ENCODE measurements at regions not wholly inside any gene's neighbourhood (a gene's known extent, or its start where the extent isn't known, plus 50 kb on each side); places are given as distances from the start of the nearest gene placed in this dataset.

DNA sequence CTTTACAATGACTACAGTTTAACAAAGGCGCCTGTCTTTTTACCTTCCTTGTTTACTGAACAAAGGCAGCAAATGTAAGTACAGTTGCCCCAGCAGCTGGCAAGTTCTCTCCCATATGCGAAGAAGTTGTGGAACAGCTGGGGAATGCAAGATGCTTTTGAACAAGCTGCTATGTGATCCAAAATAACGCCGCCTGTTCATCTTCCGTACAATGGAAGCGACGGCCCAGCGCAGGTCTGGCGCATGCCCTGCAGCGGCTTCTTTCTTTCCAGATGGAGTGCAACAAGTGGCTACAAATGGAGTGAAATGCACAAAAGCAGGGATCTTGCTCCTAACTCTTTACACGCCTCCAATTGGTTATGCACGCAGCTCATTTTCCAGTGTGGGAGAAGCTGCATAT is 97.0 kb upstream of the SVIL start:
- TF ChIP-seq ZNF274 (IDR thresholded peaks at IDR 0.05; ENCODE audit: low read length): no peak
- TF ChIP-seq ZNF274 (tag by site-specific recombination; IDR thresholded peaks at IDR 0.05; ENCODE audit: borderline replicate concordance): no peak
- TF ChIP-seq, protein P1, sequence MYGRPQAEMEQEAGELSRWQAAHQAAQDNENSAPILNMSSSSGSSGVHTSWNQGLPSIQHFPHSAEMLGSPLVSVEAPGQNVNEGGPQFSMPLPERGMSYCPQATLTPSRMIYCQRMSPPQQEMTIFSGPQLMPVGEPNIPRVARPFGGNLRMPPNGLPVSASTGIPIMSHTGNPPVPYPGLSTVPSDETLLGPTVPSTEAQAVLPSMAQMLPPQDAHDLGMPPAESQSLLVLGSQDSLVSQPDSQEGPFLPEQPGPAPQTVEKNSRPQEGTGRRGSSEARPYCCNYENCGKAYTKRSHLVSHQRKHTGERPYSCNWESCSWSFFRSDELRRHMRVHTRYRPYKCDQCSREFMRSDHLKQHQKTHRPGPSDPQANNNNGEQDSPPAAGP (tag by site-specific recombination; IDR thresholded peaks at IDR 0.05): no peak
- TF ChIP-seq TCF7L2 (IDR thresholded peaks at IDR 0.05; ENCODE audit: borderline replicate concordance, low read depth, low read length): no peak
- TF ChIP-seq ZNF792 (tag by site-specific recombination; IDR thresholded peaks at IDR 0.05): no peak
